ENCODE measurements at regions not wholly inside any gene's neighbourhood (a gene's known extent, or its start where the extent isn't known, plus 50 kb on each side); places are given as distances from the start of the nearest gene placed in this dataset.

DNA sequence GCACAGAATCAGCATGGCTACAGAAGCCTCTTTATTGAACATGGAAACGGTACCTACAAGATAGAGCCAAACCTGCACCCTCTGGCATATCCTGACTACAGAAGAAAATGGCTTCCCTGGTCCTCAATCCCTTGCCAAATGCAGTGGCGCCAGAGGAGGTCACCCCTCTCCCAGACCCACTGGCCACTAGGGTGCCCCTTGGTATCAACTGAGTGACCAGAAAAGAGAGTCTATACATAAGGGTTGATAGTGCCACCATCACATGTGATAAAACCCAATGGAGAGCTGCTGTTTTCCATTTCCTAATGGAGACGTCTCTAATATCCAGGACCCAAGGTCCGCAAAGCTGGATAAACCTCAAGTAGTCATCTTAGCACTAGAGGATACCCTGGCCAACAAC, 52.7 kb upstream of the ALK start:
- no peak for TF ChIP-seq CTCF (IDR thresholded peaks at IDR 0.05; ENCODE audit: low read depth, low read length)
- no peak overlapping the region for H3K4me3 ChIP-seq (ENCODE audit: low read depth, low read length)
- no peaks in the 10 kb centered on the region for H3K27me3 ChIP-seq (ENCODE audit: insufficient read depth, low read depth, severe bottlenecking)
- H3K27ac ChIP-seq, result no peak overlapping the region
- no peak for DNase-seq
- no peaks in the 10 kb centered on the region for H3K36me3 ChIP-seq
- H3K9me3 ChIP-seq (ENCODE audit: severe bottlenecking), result no peaks in the 10 kb centered on the region

DNA sequence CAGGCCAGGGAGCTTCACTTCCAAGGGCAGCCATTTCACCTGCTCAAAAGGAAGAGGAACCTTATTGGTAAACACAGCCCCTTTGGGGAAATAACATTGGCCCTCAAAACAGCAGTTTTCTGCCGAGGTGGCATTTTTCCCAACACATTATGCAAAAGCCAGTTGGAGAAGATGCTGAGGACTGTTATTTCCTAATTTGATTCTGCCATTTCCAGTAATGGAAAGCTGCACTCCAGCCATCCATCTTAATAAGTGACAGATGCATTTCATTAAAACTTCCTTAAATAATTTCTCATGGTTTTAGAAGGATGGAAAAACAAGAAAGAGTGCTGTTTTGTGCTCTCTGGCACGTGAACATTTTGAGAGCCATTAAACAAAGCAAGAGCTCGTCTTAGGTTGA, 55.9 kb upstream of the ALK start:
- no peak for DNase-seq
- no peak overlapping the region for H3K4me3 ChIP-seq (ENCODE audit: low read depth, low read length)
- H3K27me3 ChIP-seq (ENCODE audit: insufficient read depth, low read depth, severe bottlenecking), result no peaks in the 10 kb centered on the region
- H3K36me3 ChIP-seq, result no peaks in the 10 kb centered on the region
- peaks cover 3% of the 10 kb centered on the region for H3K9me3 ChIP-seq (ENCODE audit: severe bottlenecking)
- no peak for TF ChIP-seq CTCF (IDR thresholded peaks at IDR 0.05; ENCODE audit: low read depth, low read length)
- no peak overlapping the region for H3K27ac ChIP-seq

DNA sequence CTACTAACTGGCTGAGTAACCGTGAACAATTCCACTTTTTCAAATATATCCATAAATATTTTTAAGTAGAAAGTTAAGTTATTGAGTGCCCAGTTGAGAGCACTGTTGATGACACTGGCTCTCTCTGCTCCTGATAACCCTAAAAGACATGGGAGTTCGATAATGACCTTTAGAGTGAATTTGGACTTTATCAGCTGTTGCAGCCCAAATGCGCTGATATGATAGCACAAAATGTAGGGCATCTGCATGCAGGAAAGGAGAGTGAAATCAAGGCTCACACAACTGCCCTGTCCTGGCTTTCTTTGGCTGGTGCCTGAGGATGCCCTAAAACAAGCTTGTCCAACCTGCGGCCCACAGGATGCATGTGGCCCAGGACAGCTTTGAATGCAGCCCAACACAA, 60.0 kb upstream of the ALK start:
- H3K27me3 ChIP-seq (ENCODE audit: insufficient read depth, low read depth, severe bottlenecking), result no peaks in the 10 kb centered on the region
- no peak for TF ChIP-seq CTCF (IDR thresholded peaks at IDR 0.05; ENCODE audit: low read depth, low read length)
- no peaks in the 10 kb centered on the region for H3K36me3 ChIP-seq
- no peak overlapping the region for H3K27ac ChIP-seq
- peaks cover 5% of the 10 kb centered on the region for H3K9me3 ChIP-seq (ENCODE audit: severe bottlenecking)
- H3K4me3 ChIP-seq (ENCODE audit: low read depth, low read length), result no peak overlapping the region
- DNase-seq, result no peak

DNA sequence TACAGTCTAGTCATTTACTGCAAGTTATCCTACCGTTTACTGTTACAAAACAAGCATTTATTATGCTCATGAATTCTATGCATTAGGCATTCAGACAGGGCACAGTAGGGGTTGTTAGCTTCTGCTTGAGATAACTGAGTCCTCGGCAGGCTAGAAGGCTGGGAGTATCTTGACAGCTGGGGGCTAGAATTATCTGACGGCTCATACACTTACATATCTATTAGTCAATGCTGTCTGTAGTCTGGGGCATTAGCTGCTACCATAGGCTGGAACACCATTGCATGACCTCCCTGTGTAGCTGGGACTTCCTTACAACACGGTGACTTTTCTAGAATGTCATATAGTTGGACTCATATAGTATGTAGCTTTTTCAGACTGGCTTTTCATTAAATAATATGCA, 61.9 kb upstream of the ALK start:
- no peak for DNase-seq
- no peaks in the 10 kb centered on the region for H3K36me3 ChIP-seq
- H3K9me3 ChIP-seq (ENCODE audit: severe bottlenecking), result peaks cover 5% of the 10 kb centered on the region
- H3K4me3 ChIP-seq (ENCODE audit: low read depth, low read length), result no peak overlapping the region
- no peak overlapping the region for H3K27ac ChIP-seq
- no peak for TF ChIP-seq CTCF (IDR thresholded peaks at IDR 0.05; ENCODE audit: low read depth, low read length)
- H3K27me3 ChIP-seq (ENCODE audit: insufficient read depth, low read depth, severe bottlenecking), result no peaks in the 10 kb centered on the region

DNA sequence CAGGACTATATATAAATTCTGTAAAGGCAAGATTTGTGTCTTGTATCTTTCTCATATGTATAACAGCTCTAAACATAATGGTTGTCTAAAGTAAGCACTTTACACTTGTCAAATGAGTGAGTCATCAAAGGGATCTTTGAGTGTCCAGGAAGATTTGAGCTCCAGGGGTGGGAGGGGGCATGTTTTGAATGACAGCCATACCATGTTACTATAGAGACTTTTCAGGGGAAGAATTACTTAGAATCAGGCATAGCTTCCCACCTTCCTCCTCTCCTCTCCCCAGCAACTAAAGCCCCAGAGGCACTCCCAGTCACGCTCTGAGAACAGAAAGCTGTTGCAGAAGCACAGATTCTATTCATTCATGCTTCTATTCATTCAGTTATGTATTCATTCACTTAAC, 65.8 kb upstream of the ALK start:
- DNase-seq, result no peak
- Histone ChIP-seq H3K4me3 (ENCODE audit: low read depth, low read length) (no peak overlapping the region), H3K9me3 (ENCODE audit: severe bottlenecking) (peaks cover 3% of the 10 kb centered on the region), H3K27me3 (ENCODE audit: insufficient read depth, low read depth, severe bottlenecking) (no peaks in the 10 kb centered on the region), H3K36me3 (no peaks in the 10 kb centered on the region), H3K27ac (no peak overlapping the region)
- no peak for TF ChIP-seq CTCF (IDR thresholded peaks at IDR 0.05; ENCODE audit: low read depth, low read length)

- H3K4me3 ChIP-seq (ENCODE audit: low read depth, low read length), result no peak overlapping the region
- DNase-seq, result no peak
These were observed 68.7 kb upstream of the ALK start for GRCh38 chr2:29990129-29990528.

More at GRCh38 chr2:29990129-29990528, 68.7 kb upstream of the ALK start:
- Histone ChIP-seq H3K27ac (no peak overlapping the region), H3K9me3 (ENCODE audit: severe bottlenecking) (no peaks in the 10 kb centered on the region), H3K27me3 (ENCODE audit: insufficient read depth, low read depth, severe bottlenecking) (no peaks in the 10 kb centered on the region), H3K36me3 (no peaks in the 10 kb centered on the region)
- no peak for TF ChIP-seq CTCF (IDR thresholded peaks at IDR 0.05; ENCODE audit: low read depth, low read length)
